NB4 (cell line): ENCODE measurements at regions not wholly inside any gene's neighbourhood (a gene's known extent, or its start where the extent isn't known, plus 50 kb on each side); places are given as distances from the start of the nearest gene placed in this dataset.

ENCODE experiments used
- DNase-seq: peaks from one replicate; pipeline ENCODE4 v3.0.0; 2010; ENCODE audit warnings: low read depth
- H3K4me3 ChIP-seq: one replicate; pipeline ENCODE4 v1.5.1; 2011; ENCODE audit warnings: mild to moderate bottlenecking, low read depth, low read length, moderate library complexity
- CTCF ChIP-seq: IDR thresholded peaks from one replicate; pipeline ENCODE4 v1.5.1; 2012; ENCODE audit warnings: low read depth, low read length
- MAX ChIP-seq: IDR thresholded peaks from 2 replicates; pipeline ENCODE4 v1.6.1; 2011; ENCODE audit warnings: low read depth, low read length
- MYC ChIP-seq: IDR thresholded peaks from 2 replicates; pipeline ENCODE4 v1.6.1; 2011; ENCODE audit warnings: low read depth, low read length
- POLR2A ChIP-seq: IDR thresholded peaks from 2 replicates; pipeline ENCODE4 v1.6.1; 2011; ENCODE audit warnings: mild to moderate bottlenecking; ENCODE audit not compliant: insufficient read length; ENCODE audit errors: extremely low read depth

GRCh38 chr14:38743966-38744584 is 359.0 kb downstream of the SEC23A start:
- H3K4me3 ChIP-seq, result no peak overlapping the region
- TF ChIP-seq CTCF (no peak), MYC (no peak), POLR2A (no peak), MAX (no peak)
- DNase-seq, result no peak

GRCh38 chr14:38737686-38738407 is 365.2 kb downstream of the SEC23A start:
- TF ChIP-seq MYC (no peak), CTCF (no peak), POLR2A (no peak), MAX (no peak)
- no peak overlapping the region for H3K4me3 ChIP-seq
- no peak for DNase-seq

- no peak for TF ChIP-seq CTCF
- TF ChIP-seq POLR2A, result no peak
- TF ChIP-seq MYC, result no peak
- no peak for TF ChIP-seq MAX
- no peak for DNase-seq
Measured at GRCh38 chr14:38735005-38735404, 368.0 kb downstream of the SEC23A start.

GRCh38 chr14:38731962-38732361 is 371.1 kb downstream of the SEC23A start:
- DNase-seq, result no peak
- H3K4me3 ChIP-seq, result no peak overlapping the region
- TF ChIP-seq CTCF, result no peak
- no peak for TF ChIP-seq MAX
- TF ChIP-seq MYC, result no peak
- TF ChIP-seq POLR2A, result no peak

More at GRCh38 chr14:38735005-38735404, 368.0 kb downstream of the SEC23A start:
- H3K4me3 ChIP-seq, result no peak overlapping the region

- no peak overlapping the region for H3K4me3 ChIP-seq
- TF ChIP-seq CTCF (no peak), MYC (no peak), MAX (no peak), POLR2A (no peak)
Measured at GRCh38 chr14:38730420-38730819, 372.6 kb downstream of the SEC23A start.

More at GRCh38 chr14:38730420-38730819, 372.6 kb downstream of the SEC23A start:
- DNase-seq, result no peak
